ENCODE measurements at regions not wholly inside any gene's neighbourhood (a gene's known extent, or its start where the extent isn't known, plus 50 kb on each side); places are given as distances from the start of the nearest gene placed in this dataset.

- no peak for DNase-seq (ENCODE audit: low read depth in 2 of 2)
Measured at GRCh38 chr9:126248680-126249079, 77.9 kb upstream of the MVB12B start.

- no peak for DNase-seq (ENCODE audit: low read depth in 2 of 2)
Measured at GRCh38 chr9:126261584-126262356, 64.9 kb upstream of the MVB12B start.

- no peak for DNase-seq (ENCODE audit: low read depth in 2 of 2)
Measured at GRCh38 chr9:126262738-126263137, 63.9 kb upstream of the MVB12B start.

- no peak for DNase-seq (ENCODE audit: low read depth in 2 of 2)
Measured at GRCh38 chr9:126270556-126270955, 56.1 kb upstream of the MVB12B start.

- DNase-seq (ENCODE audit: low read depth in 2 of 2), result no peak
Measured at GRCh38 chr9:126275386-126276001, 51.1 kb upstream of the MVB12B start.

- no peak for DNase-seq (ENCODE audit: low read depth in 2 of 2)
Measured at GRCh38 chr9:126276056-126276728, 50.4 kb upstream of the MVB12B start.

Measured in stimulated activated CD8-positive, alpha-beta memory T cell treated with anti-CD3 and anti-CD28 coated beads, Interleukin-2, amount 100 ng/mL, for 48 hours (primary cell).